IMR-90 (cell line): ENCODE measurements at regions not wholly inside any gene's neighbourhood (a gene's known extent, or its start where the extent isn't known, plus 50 kb on each side); places are given as distances from the start of the nearest gene placed in this dataset.

Experiments
- ATAC-seq: fragments of 200-7000 bp; cut with Tn5 transposase; 2 replicates; pipeline ENCODE4 v1.9.1; 2020; ENCODE audit warnings: low read depth, mild to moderate bottlenecking, moderate library complexity
- BruUV-seq: library from RNA; stranded (reverse); fragments of 400-500 nt; replicated peaks from 2 replicates; lab custom pipeline; 2021; lab: Mats Ljungman, UMichigan
- CTCF ChIA-PET: fragments of 300-600 bp; formaldehyde crosslinking; extraction: SDS; loops from one replicate; lab custom pipeline; 2021; ENCODE audit warnings: antibody characterized with exemption; lab: Yijun Ruan, JAX
- POLR2A ChIA-PET: fragments of 300-600 bp; sonication (Branson Sonifier 250); formaldehyde crosslinking; loops from one replicate; lab custom pipeline; 2022; ENCODE audit warnings: antibody characterized with exemption; ENCODE audit not compliant: unreplicated experiment; lab: Charles Lee
- DNase-seq: peaks from one replicate; pipeline ENCODE4 v3.0.0; 2013
- H2AFZ ChIP-seq: replicated peaks from 2 replicates; pipeline ENCODE3; 2013; ENCODE audit warnings: low read length, mild to moderate bottlenecking; ENCODE audit not compliant: poor library complexity
- H2AK5ac ChIP-seq: 2 replicates; pipeline ENCODE4 v1.6.1; 2013; ENCODE audit warnings: low read depth, low read length, inconsistent platforms
- H2AK9ac ChIP-seq: replicated peaks from 2 replicates; pipeline ENCODE3; 2013; ENCODE audit warnings: mild to moderate bottlenecking, low read depth, low read length, moderate library complexity; ENCODE audit not compliant: poor library complexity
- H2BK120ac ChIP-seq: 2 replicates; pipeline ENCODE4 v1.6.1; 2013; ENCODE audit warnings: low read depth, low read length, inconsistent platforms
- H2BK15ac ChIP-seq: 3 replicates; pipeline ENCODE4 v1.6.1; 2013; ENCODE audit warnings: low read depth, low read length, inconsistent platforms
- H2BK20ac ChIP-seq: 2 replicates; pipeline ENCODE4 v1.6.1; 2013; ENCODE audit warnings: low read depth, mild to moderate bottlenecking, inconsistent platforms, low read length, moderate library complexity
- H2BK5ac ChIP-seq: 2 replicates; pipeline ENCODE4 v1.6.1; 2013; ENCODE audit warnings: mild to moderate bottlenecking, low read depth, low read length, inconsistent platforms; ENCODE audit not compliant: poor library complexity, severe bottlenecking
- H3K14ac ChIP-seq: replicated peaks from 2 replicates; pipeline ENCODE4 v1.6.1; 2013; ENCODE audit warnings: low read depth, low read length, inconsistent platforms
- H3K18ac ChIP-seq: 2 replicates; pipeline ENCODE4 v1.6.1; 2013; ENCODE audit warnings: low read depth, low read length, control low read depth
- H3K23ac ChIP-seq: 2 replicates; pipeline ENCODE4 v1.6.1; 2013; ENCODE audit warnings: low read depth, low read length, inconsistent platforms
- H3K27ac ChIP-seq: 2 replicates; pipeline ENCODE4 v1.5.1; 2013; ENCODE audit warnings: mild to moderate bottlenecking, control low read depth, low read length; ENCODE audit not compliant: insufficient read depth
- H3K27me3 ChIP-seq: 2 replicates; pipeline ENCODE4 v1.6.1; 2013; ENCODE audit warnings: low read length; ENCODE audit not compliant: control insufficient read depth, insufficient read depth
- H3K36me3 ChIP-seq: 2 replicates; pipeline ENCODE4 v1.6.1; 2013; ENCODE audit warnings: low read length, mixed read lengths; ENCODE audit not compliant: control insufficient read depth, insufficient read depth
- H3K4ac ChIP-seq: 2 replicates; pipeline ENCODE4 v1.6.1; 2013; ENCODE audit warnings: low read depth, low read length, inconsistent platforms
- H3K4me1 ChIP-seq: 2 replicates; pipeline ENCODE4 v1.6.1; 2013; ENCODE audit warnings: low read length, mixed read lengths; ENCODE audit not compliant: control insufficient read depth, insufficient read depth
- H3K4me2 ChIP-seq: 2 replicates; pipeline ENCODE4 v1.6.1; 2013; ENCODE audit warnings: low read depth, mild to moderate bottlenecking, control low read depth, low read length, moderate library complexity
- H3K4me3 ChIP-seq: 2 replicates; pipeline ENCODE4 v1.5.1; 2013; ENCODE audit warnings: low read depth, mild to moderate bottlenecking, control low read depth, low read length, moderate library complexity; ENCODE audit not compliant: insufficient read depth
- H3K56ac ChIP-seq: 2 replicates; pipeline ENCODE4 v1.6.1; 2013; ENCODE audit warnings: low read length, inconsistent platforms; ENCODE audit not compliant: insufficient read depth; ENCODE audit errors: extremely low read depth
- H3K79me1 ChIP-seq, 2 experiments: 2 replicates each; pipeline ENCODE4 v1.6.1; 2013; ENCODE audit warnings: low read length in 2 of 2, inconsistent platforms in 1 of 2, low read depth in 1 of 2
- H3K9ac ChIP-seq: 2 replicates; pipeline ENCODE4 v1.6.1; 2013; ENCODE audit warnings: low read depth, low read length, control low read depth
- H3K9me1 ChIP-seq: 2 replicates; pipeline ENCODE4 v1.6.1; 2013; ENCODE audit warnings: low read length, inconsistent platforms; ENCODE audit not compliant: insufficient read depth
- H3K9me3 ChIP-seq: 2 replicates; pipeline ENCODE4 v1.6.1; 2013; ENCODE audit warnings: low read length; ENCODE audit not compliant: control insufficient read depth, insufficient read depth
- H4K20me1 ChIP-seq: 2 replicates; pipeline ENCODE4 v1.6.1; 2013; ENCODE audit warnings: low read length, inconsistent platforms; ENCODE audit not compliant: insufficient read depth
- H4K5ac ChIP-seq: 2 replicates; pipeline ENCODE4 v1.6.1; 2013; ENCODE audit warnings: mild to moderate bottlenecking, low read depth, low read length, control low read depth
- H4K8ac ChIP-seq, 2 experiments: 2 replicates each; pipeline ENCODE4 v1.6.1; 2013; ENCODE audit warnings: low read depth in 2 of 2, low read length in 2 of 2, control low read depth in 1 of 2, inconsistent platforms in 1 of 2
- H4K91ac ChIP-seq: 2 replicates; pipeline ENCODE4 v1.6.1; 2013; ENCODE audit warnings: low read depth, low read length, inconsistent platforms; ENCODE audit not compliant: insufficient read depth
- BHLHE40 ChIP-seq: fragments of 150-350 bp; IDR thresholded peaks from 2 replicates; pipeline ENCODE4 v1.6.1; 2016; ENCODE audit warnings: mild to moderate bottlenecking, low read depth, low read length
- CEBPB ChIP-seq: IDR thresholded peaks from 2 replicates; pipeline ENCODE4 v1.6.1; 2012; ENCODE audit warnings: low read depth, low read length, improper control_type of control experiment
- CHD1 ChIP-seq: IDR thresholded peaks from 2 replicates; pipeline ENCODE4 v1.6.1; 2012; ENCODE audit warnings: low read depth, low read length, improper control_type of control experiment
- CTCF ChIP-seq: conservative IDR thresholded peaks from 2 replicates; pipeline ENCODE4 v1.5.1; 2012; ENCODE audit warnings: mild to moderate bottlenecking, low read depth, low read length, improper control_type of control experiment
- FOS ChIP-seq: fragments of 150-350 bp; IDR thresholded peaks from 2 replicates; pipeline ENCODE4 v1.6.1; 2016; ENCODE audit warnings: low read depth, low read length
- MAFK ChIP-seq: IDR thresholded peaks from 2 replicates; pipeline ENCODE4 v1.6.1; 2012; ENCODE audit warnings: low read depth, low read length, improper control_type of control experiment
- MAZ ChIP-seq: IDR thresholded peaks from 2 replicates; pipeline ENCODE4 v1.6.1; 2012; ENCODE audit warnings: low read depth, mild to moderate bottlenecking, low read length, improper control_type of control experiment, moderate library complexity, borderline replicate concordance
- MXI1 ChIP-seq: IDR thresholded peaks from 2 replicates; pipeline ENCODE4 v1.6.1; 2012; ENCODE audit warnings: low read depth, mild to moderate bottlenecking, low read length, moderate library complexity, borderline replicate concordance
- NFE2L2 ChIP-seq: fragments of 150-350 bp; IDR thresholded peaks from 2 replicates; pipeline ENCODE4 v1.6.1; 2016; ENCODE audit warnings: low read depth, mild to moderate bottlenecking, low read length
- POLR2A ChIP-seq: IDR thresholded peaks from 2 replicates; pipeline ENCODE4 v1.6.1; 2012; ENCODE audit warnings: mild to moderate bottlenecking, low read depth, low read length
- RAD21 ChIP-seq: IDR thresholded peaks from 2 replicates; pipeline ENCODE4 v1.6.1; 2012; ENCODE audit warnings: low read length, improper control_type of control experiment
- RCOR1 ChIP-seq: IDR thresholded peaks from 2 replicates; pipeline ENCODE4 v1.6.1; 2012; ENCODE audit warnings: mild to moderate bottlenecking, low read length, improper control_type of control experiment; ENCODE audit not compliant: insufficient replicate concordance
- RFX5 ChIP-seq: IDR thresholded peaks from 2 replicates; pipeline ENCODE4 v1.8.0; 2012; ENCODE audit warnings: low read depth, mild to moderate bottlenecking, low read length, moderate library complexity
- SMC3 ChIP-seq: fragments of 150-350 bp; IDR thresholded peaks from 2 replicates; pipeline ENCODE4 v1.6.1; 2016; ENCODE audit warnings: low read depth, mild to moderate bottlenecking, antibody characterized with exemption, low read length, moderate library complexity
- WGBS, 2 experiments: methylation state at CpG; one replicate each; pipeline versions ENCODE4 v1.1.5 to v1.1.7; 2013; ENCODE audit warnings: missing lambda C conversion rate in 2 of 2; ENCODE audit not compliant: insufficient read length in 1 of 2; ENCODE audit errors: extremely low coverage in 2 of 2; 5-methylcytosine and 5-hydroxymethylcytosine counted together
- dilution Hi-C: fragments of 300-500 bp; cut with HindIII; formaldehyde crosslinking; loops from one replicate; pipeline ENCODE4 v1.14.3; 2018; ENCODE audit warnings: low sequenced_read_pairs; ENCODE audit not compliant: unreplicated experiment
- in situ Hi-C: fragments of 300-500 bp; cut with MboI; formaldehyde crosslinking; loops from 3 replicates; pipeline ENCODE4 v1.14.3; 2019; ENCODE audit warnings: low sequenced_read_pairs, inconsistent platforms, mixed read lengths
- intact Hi-C: fragments of 100-400 bp; cut with micrococcal nuclease; formaldehyde crosslinking; loops from 2 replicates; pipeline ENCODE4 v1.10.0; 2022
- TF ChIP-seq, protein P1 (sequence below): fragments of 150-350 bp; IDR thresholded peaks from 2 replicates; pipeline ENCODE4 v1.6.1; 2017; ENCODE audit warnings: mild to moderate bottlenecking, antibody characterized with exemption, low read length, low read depth
- TF ChIP-seq, protein P2 (sequence below): fragments of 150-350 bp; IDR thresholded peaks from 2 replicates; pipeline ENCODE4 v1.6.1; 2016; ENCODE audit warnings: low read depth, mild to moderate bottlenecking, low read length, moderate library complexity, borderline replicate concordance

- no peak overlapping the region for H3K4me2 ChIP-seq
- ATAC-seq: no peak
- no peak for TF ChIP-seq RFX5
- no peak for TF ChIP-seq FOS
- TF ChIP-seq MXI1: no peak
- TF ChIP-seq CHD1: no peak
- TF ChIP-seq, protein P1, sequence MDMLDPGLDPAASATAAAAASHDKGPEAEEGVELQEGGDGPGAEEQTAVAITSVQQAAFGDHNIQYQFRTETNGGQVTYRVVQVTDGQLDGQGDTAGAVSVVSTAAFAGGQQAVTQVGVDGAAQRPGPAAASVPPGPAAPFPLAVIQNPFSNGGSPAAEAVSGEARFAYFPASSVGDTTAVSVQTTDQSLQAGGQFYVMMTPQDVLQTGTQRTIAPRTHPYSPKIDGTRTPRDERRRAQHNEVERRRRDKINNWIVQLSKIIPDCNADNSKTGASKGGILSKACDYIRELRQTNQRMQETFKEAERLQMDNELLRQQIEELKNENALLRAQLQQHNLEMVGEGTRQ: no peak
- no peak for TF ChIP-seq POLR2A
- no peak for TF ChIP-seq MAFK
- TF ChIP-seq NFE2L2: no peak
- no peak for TF ChIP-seq CEBPB
- TF ChIP-seq, protein P2, sequence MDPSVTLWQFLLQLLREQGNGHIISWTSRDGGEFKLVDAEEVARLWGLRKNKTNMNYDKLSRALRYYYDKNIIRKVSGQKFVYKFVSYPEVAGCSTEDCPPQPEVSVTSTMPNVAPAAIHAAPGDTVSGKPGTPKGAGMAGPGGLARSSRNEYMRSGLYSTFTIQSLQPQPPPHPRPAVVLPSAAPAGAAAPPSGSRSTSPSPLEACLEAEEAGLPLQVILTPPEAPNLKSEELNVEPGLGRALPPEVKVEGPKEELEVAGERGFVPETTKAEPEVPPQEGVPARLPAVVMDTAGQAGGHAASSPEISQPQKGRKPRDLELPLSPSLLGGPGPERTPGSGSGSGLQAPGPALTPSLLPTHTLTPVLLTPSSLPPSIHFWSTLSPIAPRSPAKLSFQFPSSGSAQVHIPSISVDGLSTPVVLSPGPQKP: no peak
- TF ChIP-seq MAZ: no peak
- no peak for TF ChIP-seq CTCF
- no peak for TF ChIP-seq SMC3
- no peak for TF ChIP-seq RAD21
- no peak for TF ChIP-seq BHLHE40
- no peak for TF ChIP-seq RCOR1
- no peak overlapping the region for H4K5ac ChIP-seq
- no peaks in the 10 kb centered on the region for H3K4me1 ChIP-seq
- no peak overlapping the region for H3K14ac ChIP-seq
- H2BK5ac ChIP-seq: no peak overlapping the region
- H4K20me1 ChIP-seq: no peaks in the 10 kb centered on the region
- no peak overlapping the region for H2AFZ ChIP-seq
- peaks cover 2% of the 10 kb centered on the region; the same call in 1 of the 2 replicates for H3K27me3 ChIP-seq
- H3K27ac ChIP-seq: no peak overlapping the region
- H3K4ac ChIP-seq: no peak overlapping the region
- dilution Hi-C loops: no loop called here
- no CpG with 5 or more reads among the region's 1 CpG for WGBS, 2 experiments
- POLR2A ChIA-PET: interaction anchor here (0.7 kb wide), 1 partner anchor 133 kb away, joined by 3 read pairs; no protein-coding TSS in a partner anchor
- no peak overlapping the region for H4K8ac ChIP-seq
- no peaks in the 10 kb centered on the region for H3K79me1 ChIP-seq
- no TSS peak for BruUV-seq
- H2BK120ac ChIP-seq: no peak overlapping the region
- H2BK15ac ChIP-seq: no peak overlapping the region
- H3K9me3 ChIP-seq: no peaks in the 10 kb centered on the region
- H3K56ac ChIP-seq: no peak overlapping the region
- no peak overlapping the region for H2BK20ac ChIP-seq
- H3K4me3 ChIP-seq: no peak overlapping the region
- H2AK9ac ChIP-seq: no peak overlapping the region
- no peak overlapping the region for H3K9ac ChIP-seq
- no peak overlapping the region for H2AK5ac ChIP-seq
- no peak overlapping the region for H4K91ac ChIP-seq
- intact Hi-C loops: no loop called here
- no peaks in the 10 kb centered on the region for H3K9me1 ChIP-seq
- in situ Hi-C loops: no loop called here
- CTCF ChIA-PET: interaction anchor here (1.0 kb wide), 1 partner anchor 27 kb away, joined by 3 read pairs; no protein-coding TSS in a partner anchor
- no peak for DNase-seq
- H3K23ac ChIP-seq: no peak overlapping the region
- no peak overlapping the region for H3K18ac ChIP-seq
- no peaks in the 10 kb centered on the region for H3K36me3 ChIP-seq
Observed at GRCh38 chr5:83810511-83810910, 89.9 kb upstream of the HAPLN1 start.
